Spleen (tissue), 11 donors: ENCODE measurements at regions not wholly inside any gene's neighbourhood (a gene's known extent, or its start where the extent isn't known, plus 50 kb on each side); places are given as distances from the start of the nearest gene placed in this dataset.

ENCODE experiments used
- DNase-seq: peaks from one replicate; pipeline ENCODE4 v3.0.0-alpha.2; 2020
- H3K27ac ChIP-seq, 8 donors: fragments of 200-600 bp; sonication (generic) in 7 of 8; 1 replicate in 4 of 8; 2 replicates in 4 of 8; pipeline versions ENCODE4 v1.5.0 to v1.8.0; 2016 to 2021; ENCODE audit warnings: inconsistent platforms in 4 of 8, mild to moderate bottlenecking in 4 of 8, moderate library complexity in 1 of 8
- H3K27me3 ChIP-seq, 7 donors: fragments of 200-600 bp; sonication (generic) in 6 of 7; replicated peaks in 1 of 7; 1 replicate in 4 of 7; 2 replicates in 3 of 7; pipeline versions ENCODE4 v1.5.0 to v1.8.0; 2016 to 2021; ENCODE audit warnings: inconsistent platforms in 3 of 7, mild to moderate bottlenecking in 1 of 7
- H3K36me3 ChIP-seq, 6 donors: fragments of 200-600 bp; sonication (generic) in 5 of 6; 1 replicate in 4 of 6; 2 replicates in 2 of 6; pipeline versions ENCODE4 v1.5.0 to v1.8.0; 2016 to 2021; ENCODE audit warnings: inconsistent platforms in 2 of 6
- H3K4me1 ChIP-seq, 6 donors: fragments of 200-600 bp; sonication (generic) in 5 of 6; 1 replicate in 3 of 6; 2 replicates in 3 of 6; pipeline versions ENCODE4 v1.5.0 to v1.8.0; 2016 to 2021; ENCODE audit warnings: inconsistent platforms in 3 of 6
- H3K4me3 ChIP-seq, 8 donors: fragments of 200-600 bp; sonication (generic) in 7 of 8; 1 replicate in 4 of 8; 2 replicates in 4 of 8; pipeline versions ENCODE4 v1.5.0 to v1.8.0; 2016 to 2021; ENCODE audit warnings: inconsistent platforms in 4 of 8, mild to moderate bottlenecking in 4 of 8, moderate library complexity in 2 of 8
- H3K9me3 ChIP-seq, 8 donors: fragments of 200-600 bp; sonication (generic) in 7 of 8; 1 replicate in 4 of 8; 2 replicates in 4 of 8; pipeline versions ENCODE4 v1.5.0 to v1.8.0; 2016 to 2021; ENCODE audit warnings: inconsistent platforms in 4 of 8
- CTCF ChIP-seq, 11 experiments: fragments of 200-600 bp in 7 of 11; fragments of 450-650 bp in 4 of 11; sonication (generic) in 4 of 11; IDR thresholded peaks in 8 of 11; conservative IDR thresholded peaks in 3 of 11; 1 replicate in 7 of 11; 2 replicates in 4 of 11; pipeline versions ENCODE4 v1.4.0 to v1.8.0; 2016 to 2021; ENCODE audit warnings: antibody characterized with exemption in 11 of 11, inconsistent platforms in 4 of 11, mild to moderate bottlenecking in 1 of 11
- POLR2A ChIP-seq, 3 donors: fragments of 450-650 bp; IDR thresholded peaks; one replicate each; pipeline ENCODE4 v1.5.1; 2017; ENCODE audit warnings: antibody characterized with exemption in 3 of 3, mild to moderate bottlenecking in 1 of 3
- POLR2AphosphoS5 ChIP-seq, 3 donors: sonication (generic); formaldehyde crosslinking; IDR thresholded peaks; one replicate each; pipeline ENCODE4 v1.5.1; 2017; ENCODE audit warnings: antibody characterized with exemption in 3 of 3
- WGBS, 5 donors: extraction: QIAGEN DNeasy Blood & Tissue Kit in 3 of 5; methylation state at CpG; one replicate each; pipeline versions ENCODE4 v1.1.5 to v1.1.7; 2013 to 2018; 5-methylcytosine and 5-hydroxymethylcytosine counted together
- intact Hi-C: fragments of 100-400 bp; cut with DNase I; formaldehyde crosslinking; loops from one replicate; pipeline ENCODE4 v1.15.0; 2023; ENCODE audit warnings: low total_unique reads
- donor health status: healthy with polysubstance abuse.
- donor health status: DM: no; HTN: no; CAD: no; lungs with moderate emphysema.
- donor health status: DM: no; HTN: no; CAD: no.
- donor health status: Bipolar disorder and iron deficiency.
- donor health status: healthy.
- donor health status: DM: no; HTN: no; CAD: no.
- donor health status: DM: yes; HTN: yes; CAD: no.

GRCh38 chr10:78130966-78131710 lies 97.5 kb downstream of the RPS24 start:
- Histone ChIP-seq H3K27me3 (no peaks in the 10 kb centered on the region), H3K27ac (no peak overlapping the region), H3K4me3 (no peak overlapping the region), H3K9me3 (no peaks in the 10 kb centered on the region), H3K36me3 (no peaks in the 10 kb centered on the region), H3K4me1 (no peaks in the 10 kb centered on the region)
- TF ChIP-seq POLR2A (IDR thresholded peaks at IDR 0.05) (no peak), POLR2AphosphoS5 (IDR thresholded peaks at IDR 0.05) (no peak), CTCF (IDR thresholded peaks at IDR 0.05 in 8 of 11, conservative IDR thresholded peaks at IDR 0.05 in 3 of 11) (no peak)
- DNase-seq: no peak
- intact Hi-C loops: no loop called here
- 88 to 89% (median 88%) methylated on average over 9 of the region's 9 CpGs for WGBS, 5 donors

- Histone ChIP-seq H3K36me3 (no peaks in the 10 kb centered on the region), H3K27ac (no peak overlapping the region), H3K9me3 (no peaks in the 10 kb centered on the region), H3K27me3 (no peaks in the 10 kb centered on the region), H3K4me1 (no peaks in the 10 kb centered on the region), H3K4me3 (no peak overlapping the region)
- TF ChIP-seq POLR2A (IDR thresholded peaks at IDR 0.05) (no peak), CTCF (IDR thresholded peaks at IDR 0.05 in 8 of 11, conservative IDR thresholded peaks at IDR 0.05 in 3 of 11) (no peak), POLR2AphosphoS5 (IDR thresholded peaks at IDR 0.05) (no peak)
- DNase-seq: no peak
- intact Hi-C loops: no loop called here
- WGBS, 5 donors: 91 to 95% (median 93%) methylated on average over 10 of the region's 10 CpGs
These were observed 101.2 kb downstream of the RPS24 start for GRCh38 chr10:78134773-78135306.

- Histone ChIP-seq H3K4me1 (no peaks in the 10 kb centered on the region), H3K9me3 (no peaks in the 10 kb centered on the region), H3K27me3 (peaks cover 0 to 11% (median 0%) of the 10 kb centered on the region in 7 donors), H3K4me3 (no peak overlapping the region), H3K27ac (no peak overlapping the region), H3K36me3 (no peaks in the 10 kb centered on the region)
- WGBS, 5 donors: 82 to 89% (median 85%) methylated on average over 3 of the region's 3 CpGs
- no peak for DNase-seq
- intact Hi-C loops: no loop called here
- no peak for TF ChIP-seq POLR2AphosphoS5 (IDR thresholded peaks at IDR 0.05)
- no peak for TF ChIP-seq POLR2A (IDR thresholded peaks at IDR 0.05)
- TF ChIP-seq CTCF (IDR thresholded peaks at IDR 0.05 in 8 of 11, conservative IDR thresholded peaks at IDR 0.05 in 3 of 11): no peak
These were observed 103.5 kb downstream of the RPS24 start for GRCh38 chr10:78137147-78137546.

- DNase-seq: no peak
These were observed 105.7 kb downstream of the RPS24 start for GRCh38 chr10:78139341-78139740.

More at GRCh38 chr10:78139341-78139740, 105.7 kb downstream of the RPS24 start:
- 77 to 93% (median 89%) methylated on average over 5 to 9 of the region's 9 CpGs for WGBS, 5 donors
- intact Hi-C loops: no loop called here
- H3K27ac ChIP-seq: no peak overlapping the region
- H3K4me1 ChIP-seq: no peaks in the 10 kb centered on the region
- H3K36me3 ChIP-seq: no peaks in the 10 kb centered on the region
- no peaks in the 10 kb centered on the region for H3K9me3 ChIP-seq
- no peak overlapping the region for H3K4me3 ChIP-seq
- no peak for TF ChIP-seq POLR2A (IDR thresholded peaks at IDR 0.05)
- peaks cover 0 to 15% (median 0%) of the 10 kb centered on the region in 7 donors for H3K27me3 ChIP-seq
